Nephron (organoid): ENCODE measurements at regions not wholly inside any gene's neighbourhood (a gene's known extent, or its start where the extent isn't known, plus 50 kb on each side); places are given as distances from the start of the nearest gene placed in this dataset.

Source experiments
- H3K27ac Mint-ChIP-seq, 3 experiments: 2 replicates each; pipeline ENCODE4 v1.8.0; 2020; ENCODE audit warnings: mixed read lengths in 3 of 3, mild to moderate bottlenecking in 2 of 3, moderate library complexity in 1 of 3
- H3K27me3 Mint-ChIP-seq: 2 replicates; pipeline ENCODE4 v1.8.0; 2021; ENCODE audit warnings: low read depth, mild to moderate bottlenecking, moderate library complexity, mixed read lengths
- H3K36me3 Mint-ChIP-seq: 2 replicates; pipeline ENCODE4 v1.8.0; 2020; ENCODE audit warnings: low read depth, mixed read lengths
- H3K4me1 Mint-ChIP-seq: 2 replicates; pipeline ENCODE4 v1.8.0; 2020; ENCODE audit warnings: mixed read lengths
- H3K4me3 Mint-ChIP-seq, 3 experiments: 2 replicates each; pipeline ENCODE4 v1.8.0; 2020; ENCODE audit warnings: mild to moderate bottlenecking in 3 of 3, mixed read lengths in 3 of 3, moderate library complexity in 2 of 3
- H3K9me3 Mint-ChIP-seq: 2 replicates; pipeline ENCODE4 v1.8.0; 2020; ENCODE audit warnings: mixed read lengths
- CTCF ChIP-seq, 3 experiments: fragments of 200-600 bp; sonication (generic); IDR thresholded peaks; one replicate each; pipeline ENCODE4 v1.5.0; 2021; ENCODE audit warnings: antibody characterized with exemption in 3 of 3; ENCODE audit not compliant: unreplicated experiment in 3 of 3

GRCh38 chr4:45346816-45347435 lies 620.6 kb upstream of the GNPDA2 start:
- H3K4me3 Mint-ChIP-seq, result no peak overlapping the region
- H3K27ac Mint-ChIP-seq, result peak overlapping the region in 2 of 3 experiments; percentile 4 to 52
- no peaks in the 10 kb centered on the region for H3K9me3 Mint-ChIP-seq
- no peak for TF ChIP-seq CTCF (IDR thresholded peaks at IDR 0.05; ENCODE audit: unreplicated experiment in 3 of 3)
- H3K27me3 Mint-ChIP-seq, result no peaks in the 10 kb centered on the region
- H3K4me1 Mint-ChIP-seq, result peaks cover 16% of the 10 kb centered on the region
- no peaks in the 10 kb centered on the region for H3K36me3 Mint-ChIP-seq

- no peaks in the 10 kb centered on the region for H3K27me3 Mint-ChIP-seq
- no peaks in the 10 kb centered on the region for H3K9me3 Mint-ChIP-seq
- no peak overlapping the region for H3K27ac Mint-ChIP-seq
- no peak for TF ChIP-seq CTCF (IDR thresholded peaks at IDR 0.05; ENCODE audit: unreplicated experiment in 3 of 3)
- H3K4me3 Mint-ChIP-seq, result no peak overlapping the region
- H3K4me1 Mint-ChIP-seq, result peaks cover 14% of the 10 kb centered on the region
- no peaks in the 10 kb centered on the region for H3K36me3 Mint-ChIP-seq
Observed at GRCh38 chr4:45345558-45345957, 619.2 kb upstream of the GNPDA2 start.

GRCh38 chr4:45331802-45332201 lies 605.4 kb upstream of the GNPDA2 start:
- Mint-ChIP-seq H3K4me3 (no peak overlapping the region), H3K4me1 (no peaks in the 10 kb centered on the region), H3K27me3 (no peaks in the 10 kb centered on the region), H3K9me3 (no peaks in the 10 kb centered on the region), H3K36me3 (no peaks in the 10 kb centered on the region), H3K27ac (no peak overlapping the region)
- TF ChIP-seq CTCF (IDR thresholded peaks at IDR 0.05; ENCODE audit: unreplicated experiment in 3 of 3), result no peak

GRCh38 chr4:45327544-45327943 lies 601.2 kb upstream of the GNPDA2 start:
- H3K4me1 Mint-ChIP-seq, result no peaks in the 10 kb centered on the region
- TF ChIP-seq CTCF (IDR thresholded peaks at IDR 0.05; ENCODE audit: unreplicated experiment in 3 of 3), result no peak
- H3K9me3 Mint-ChIP-seq, result no peaks in the 10 kb centered on the region
- H3K27me3 Mint-ChIP-seq, result no peaks in the 10 kb centered on the region
- no peak overlapping the region for H3K4me3 Mint-ChIP-seq
- H3K36me3 Mint-ChIP-seq, result no peaks in the 10 kb centered on the region
- no peak overlapping the region for H3K27ac Mint-ChIP-seq

GRCh38 chr4:45324455-45325417 lies 598.4 kb upstream of the GNPDA2 start:
- Mint-ChIP-seq H3K27me3 (no peaks in the 10 kb centered on the region), H3K4me1 (no peaks in the 10 kb centered on the region), H3K4me3 (no peak overlapping the region), H3K27ac (no peak overlapping the region), H3K36me3 (no peaks in the 10 kb centered on the region), H3K9me3 (no peaks in the 10 kb centered on the region)
- no peak for TF ChIP-seq CTCF (IDR thresholded peaks at IDR 0.05; ENCODE audit: unreplicated experiment in 3 of 3)
